ENCODE measurements at regions not wholly inside any gene's neighbourhood (a gene's known extent, or its start where the extent isn't known, plus 50 kb on each side); places are given as distances from the start of the nearest gene placed in this dataset.

DNA sequence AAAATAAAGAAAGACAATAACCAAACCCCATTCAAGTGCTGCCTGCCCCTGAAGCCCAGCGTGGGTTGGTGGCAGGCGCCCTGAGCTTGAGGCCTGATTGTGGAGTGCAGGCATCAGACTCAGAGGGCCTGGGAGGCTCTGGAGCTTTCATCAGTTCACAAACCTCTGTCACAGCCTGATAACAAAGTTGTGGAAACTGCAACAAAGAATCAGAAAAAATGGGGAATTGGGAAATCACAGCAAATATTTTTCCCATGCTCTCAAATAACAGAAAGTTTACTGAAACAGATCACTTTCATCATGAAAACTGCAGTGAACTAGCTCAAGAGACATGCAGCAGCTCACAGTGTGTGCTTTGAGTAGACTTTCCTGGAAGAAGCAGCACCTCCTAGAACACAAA lies 793.6 kb downstream of the UQCRFS1 start:
- Histone ChIP-seq H3K4me3 (ENCODE audit: low read depth, low read length, poor library complexity, severe bottlenecking) (no peak overlapping the region), H3K36me3 (ENCODE audit: insufficient read depth, low read length, poor library complexity, severe bottlenecking) (no peaks in the 10 kb centered on the region), H3K9me3 (ENCODE audit: low read depth, low read length, poor library complexity, severe bottlenecking) (peaks cover 8% of the 10 kb centered on the region), H3K4me1 (ENCODE audit: insufficient read depth, low read length, poor library complexity, severe bottlenecking) (no peaks in the 10 kb centered on the region), H3K27ac (ENCODE audit: low read depth, low read length, poor library complexity, severe bottlenecking) (no peak overlapping the region), H3K27me3 (replicated peaks; ENCODE audit: insufficient read depth, low read depth, low read length, poor library complexity) (no peaks in the 10 kb centered on the region)
- BruUV-seq (replicated peaks), result no TSS peak
- no peak for DNase-seq (ENCODE audit: low spot score)
- TF ChIP-seq EZH2 (IDR thresholded peaks at IDR 0.05; ENCODE audit: borderline replicate concordance, low read depth, low read length, poor library complexity, severe bottlenecking), result no peak
- TF ChIP-seq, protein P1, sequence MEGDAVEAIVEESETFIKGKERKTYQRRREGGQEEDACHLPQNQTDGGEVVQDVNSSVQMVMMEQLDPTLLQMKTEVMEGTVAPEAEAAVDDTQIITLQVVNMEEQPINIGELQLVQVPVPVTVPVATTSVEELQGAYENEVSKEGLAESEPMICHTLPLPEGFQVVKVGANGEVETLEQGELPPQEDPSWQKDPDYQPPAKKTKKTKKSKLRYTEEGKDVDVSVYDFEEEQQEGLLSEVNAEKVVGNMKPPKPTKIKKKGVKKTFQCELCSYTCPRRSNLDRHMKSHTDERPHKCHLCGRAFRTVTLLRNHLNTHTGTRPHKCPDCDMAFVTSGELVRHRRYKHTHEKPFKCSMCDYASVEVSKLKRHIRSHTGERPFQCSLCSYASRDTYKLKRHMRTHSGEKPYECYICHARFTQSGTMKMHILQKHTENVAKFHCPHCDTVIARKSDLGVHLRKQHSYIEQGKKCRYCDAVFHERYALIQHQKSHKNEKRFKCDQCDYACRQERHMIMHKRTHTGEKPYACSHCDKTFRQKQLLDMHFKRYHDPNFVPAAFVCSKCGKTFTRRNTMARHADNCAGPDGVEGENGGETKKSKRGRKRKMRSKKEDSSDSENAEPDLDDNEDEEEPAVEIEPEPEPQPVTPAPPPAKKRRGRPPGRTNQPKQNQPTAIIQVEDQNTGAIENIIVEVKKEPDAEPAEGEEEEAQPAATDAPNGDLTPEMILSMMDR (conservative IDR thresholded peaks at IDR 0.05; ENCODE audit: low read depth, low read length), result no peak
- CTCF ChIA-PET, result no interaction called here
- intact Hi-C loops (cut with micrococcal nuclease; ENCODE audit: unreplicated experiment), result no loop called here
- POLR2A ChIA-PET (ENCODE audit: low non-redundant PET), result no interaction called here

DNA sequence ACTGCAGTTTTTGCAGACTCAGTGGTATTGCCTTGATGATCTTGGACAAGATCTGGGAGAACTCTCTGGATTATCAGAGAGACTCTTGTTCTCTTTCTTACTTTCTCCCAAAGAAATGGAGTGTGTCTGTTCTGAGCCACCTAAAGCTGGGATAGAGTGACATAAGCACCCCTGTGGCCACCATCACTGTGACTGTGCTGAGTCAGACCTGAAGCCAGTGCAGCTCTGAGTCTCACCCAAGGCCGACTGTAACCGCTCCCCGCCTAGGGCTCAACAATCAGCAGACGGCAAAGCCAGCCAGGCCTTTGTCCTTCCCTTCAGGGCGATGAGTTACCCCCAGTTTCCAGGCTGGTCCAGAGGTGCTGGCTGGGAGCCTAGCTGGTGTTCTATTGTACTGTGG lies 795.6 kb downstream of the UQCRFS1 start:
- POLR2A ChIA-PET (ENCODE audit: low non-redundant PET), result no interaction called here
- H3K4me3 ChIP-seq (ENCODE audit: low read depth, low read length, poor library complexity, severe bottlenecking), result no peak overlapping the region
- H3K4me1 ChIP-seq (ENCODE audit: insufficient read depth, low read length, poor library complexity, severe bottlenecking), result no peaks in the 10 kb centered on the region
- no peak overlapping the region for H3K27ac ChIP-seq (ENCODE audit: low read depth, low read length, poor library complexity, severe bottlenecking)
- H3K36me3 ChIP-seq (ENCODE audit: insufficient read depth, low read length, poor library complexity, severe bottlenecking), result no peaks in the 10 kb centered on the region
- CTCF ChIA-PET, result no interaction called here
- TF ChIP-seq EZH2 (IDR thresholded peaks at IDR 0.05; ENCODE audit: borderline replicate concordance, low read depth, low read length, poor library complexity, severe bottlenecking), result no peak
- TF ChIP-seq, protein P1 (conservative IDR thresholded peaks at IDR 0.05; ENCODE audit: low read depth, low read length), result no peak
- DNase-seq (ENCODE audit: low spot score), result no peak
- no peaks in the 10 kb centered on the region for H3K27me3 ChIP-seq (replicated peaks; ENCODE audit: insufficient read depth, low read depth, low read length, poor library complexity)
- H3K9me3 ChIP-seq (ENCODE audit: low read depth, low read length, poor library complexity, severe bottlenecking), result peaks cover 11% of the 10 kb centered on the region
- BruUV-seq (replicated peaks), result no TSS peak
- intact Hi-C loops (cut with micrococcal nuclease; ENCODE audit: unreplicated experiment), result no loop called here

DNA sequence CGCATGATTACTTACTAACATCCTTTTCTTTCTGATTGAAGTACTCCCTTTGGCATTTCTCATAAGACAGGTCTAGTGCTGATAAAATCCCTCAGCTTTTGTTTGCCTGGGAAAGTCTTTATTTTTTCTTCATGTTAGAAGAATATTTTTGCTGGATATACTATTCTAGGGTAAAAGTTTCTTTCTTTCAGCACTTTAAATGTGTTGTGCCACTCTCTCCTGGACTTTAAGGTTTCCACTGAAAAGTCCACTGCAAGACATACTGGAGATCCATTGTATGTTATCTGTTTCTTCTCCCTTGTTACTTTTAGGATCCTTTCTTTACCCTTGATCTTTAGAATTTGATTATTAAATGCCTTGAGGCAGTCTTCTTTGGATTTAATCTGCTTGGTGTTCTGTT lies 796.7 kb downstream of the UQCRFS1 start:
- no peak for TF ChIP-seq EZH2 (IDR thresholded peaks at IDR 0.05; ENCODE audit: borderline replicate concordance, low read depth, low read length, poor library complexity, severe bottlenecking)
- no peak for DNase-seq (ENCODE audit: low spot score)
- CTCF ChIA-PET, result no interaction called here
- H3K36me3 ChIP-seq (ENCODE audit: insufficient read depth, low read length, poor library complexity, severe bottlenecking), result no peaks in the 10 kb centered on the region
- H3K9me3 ChIP-seq (ENCODE audit: low read depth, low read length, poor library complexity, severe bottlenecking), result peaks cover 11% of the 10 kb centered on the region
- BruUV-seq (replicated peaks), result no TSS peak
- no peak overlapping the region for H3K27ac ChIP-seq (ENCODE audit: low read depth, low read length, poor library complexity, severe bottlenecking)
- no peak overlapping the region for H3K4me3 ChIP-seq (ENCODE audit: low read depth, low read length, poor library complexity, severe bottlenecking)
- intact Hi-C loops (cut with micrococcal nuclease; ENCODE audit: unreplicated experiment), result no loop called here
- POLR2A ChIA-PET (ENCODE audit: low non-redundant PET), result interaction anchor here (0.6 kb wide), 1 partner anchor 12 kb away, joined by 3 read pairs; no protein-coding TSS in a partner anchor
- H3K27me3 ChIP-seq (replicated peaks; ENCODE audit: insufficient read depth, low read depth, low read length, poor library complexity), result no peaks in the 10 kb centered on the region
- H3K4me1 ChIP-seq (ENCODE audit: insufficient read depth, low read length, poor library complexity, severe bottlenecking), result no peaks in the 10 kb centered on the region

DNA sequence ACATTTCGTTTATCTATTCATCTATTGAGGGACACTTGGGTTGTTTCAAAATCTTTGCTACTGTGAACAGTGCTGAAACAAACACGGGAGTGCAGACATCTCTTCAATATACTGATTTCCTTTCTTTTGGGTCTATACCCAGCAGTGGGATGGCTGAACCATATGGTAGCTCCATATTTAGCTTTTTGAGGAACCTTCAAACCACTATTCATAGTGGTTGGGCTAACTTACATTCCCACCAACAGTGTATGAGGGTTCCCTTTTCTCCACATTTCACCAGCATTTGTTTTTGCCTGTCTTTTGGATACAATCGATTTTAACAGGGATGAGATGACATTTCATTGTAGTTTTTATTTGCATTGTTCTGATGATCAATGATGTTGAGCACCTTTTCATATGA lies 798.2 kb downstream of the UQCRFS1 start:
- DNase-seq (ENCODE audit: low spot score), result no peak
- H3K27ac ChIP-seq (ENCODE audit: low read depth, low read length, poor library complexity, severe bottlenecking), result no peak overlapping the region
- BruUV-seq (replicated peaks), result no TSS peak
- ChIA-PET CTCF (no interaction called here), POLR2A (ENCODE audit: low non-redundant PET) (no interaction called here)
- peaks cover 11% of the 10 kb centered on the region for H3K9me3 ChIP-seq (ENCODE audit: low read depth, low read length, poor library complexity, severe bottlenecking)
- no peaks in the 10 kb centered on the region for H3K27me3 ChIP-seq (replicated peaks; ENCODE audit: insufficient read depth, low read depth, low read length, poor library complexity)
- H3K4me1 ChIP-seq (ENCODE audit: insufficient read depth, low read length, poor library complexity, severe bottlenecking), result no peaks in the 10 kb centered on the region
- TF ChIP-seq, protein P1 (conservative IDR thresholded peaks at IDR 0.05; ENCODE audit: low read depth, low read length), result no peak
- no peak for TF ChIP-seq EZH2 (IDR thresholded peaks at IDR 0.05; ENCODE audit: borderline replicate concordance, low read depth, low read length, poor library complexity, severe bottlenecking)
- intact Hi-C loops (cut with micrococcal nuclease; ENCODE audit: unreplicated experiment), result no loop called here
- H3K36me3 ChIP-seq (ENCODE audit: insufficient read depth, low read length, poor library complexity, severe bottlenecking), result no peaks in the 10 kb centered on the region
- H3K4me3 ChIP-seq (ENCODE audit: low read depth, low read length, poor library complexity, severe bottlenecking), result no peak overlapping the region
